HG03432 (cell line): ENCODE measurements at regions not wholly inside any gene's neighbourhood (a gene's known extent, or its start where the extent isn't known, plus 50 kb on each side); places are given as distances from the start of the nearest gene placed in this dataset.

Source experiments
- ATAC-seq: cut with Tn5 transposase; IDR thresholded peaks from one replicate; pipeline ENCODE4 v1.9.1; 2021; ENCODE audit warnings: mild to moderate bottlenecking, moderate library complexity; ENCODE audit not compliant: unreplicated experiment

- ATAC-seq, result no peak
Measured at GRCh38 chr6:19637010-19637409, 200.2 kb upstream of the ID4 start.

GRCh38 chr6:19638931-19639330, 198.2 kb upstream of the ID4 start:
- no peak for ATAC-seq

GRCh38 chr6:19643287-19643686, 193.9 kb upstream of the ID4 start:
- ATAC-seq, result no peak

- ATAC-seq, result no peak
Measured at GRCh38 chr6:19643713-19644112, 193.5 kb upstream of the ID4 start.

GRCh38 chr6:19655744-19656143, 181.4 kb upstream of the ID4 start:
- ATAC-seq, result no peak

GRCh38 chr6:19660123-19660910, 176.9 kb upstream of the ID4 start:
- ATAC-seq, result no peak

- no peak for ATAC-seq
Measured at GRCh38 chr6:19662911-19663310, 174.3 kb upstream of the ID4 start.

GRCh38 chr6:19663479-19663878, 173.7 kb upstream of the ID4 start:
- no peak for ATAC-seq

GRCh38 chr6:19664050-19664449, 173.1 kb upstream of the ID4 start:
- ATAC-seq, result no peak

GRCh38 chr6:19664878-19665612, 172.1 kb upstream of the ID4 start:
- no peak for ATAC-seq

- ATAC-seq, result no peak
Measured at GRCh38 chr6:19665613-19665909, 171.6 kb upstream of the ID4 start.

GRCh38 chr6:19668710-19669109, 168.5 kb upstream of the ID4 start:
- no peak for ATAC-seq

- no peak for ATAC-seq
Measured at GRCh38 chr6:19669206-19669605, 168.0 kb upstream of the ID4 start.

GRCh38 chr6:19682859-19683258, 154.3 kb upstream of the ID4 start:
- no peak for ATAC-seq

GRCh38 chr6:19690325-19691075, 146.7 kb upstream of the ID4 start:
- no peak for ATAC-seq

- ATAC-seq, result no peak
Measured at GRCh38 chr6:19691465-19692167, 145.6 kb upstream of the ID4 start.

GRCh38 chr6:19692506-19693298, 144.5 kb upstream of the ID4 start:
- no peak for ATAC-seq

GRCh38 chr6:19694697-19695096, 142.5 kb upstream of the ID4 start:
- no peak for ATAC-seq

GRCh38 chr6:19697744-19698290, 139.4 kb upstream of the ID4 start:
- no peak for ATAC-seq

GRCh38 chr6:19699932-19700331, 137.2 kb upstream of the ID4 start:
- no peak for ATAC-seq
